NCI-H510A (cell line): ENCODE measurements at regions not wholly inside any gene's neighbourhood (a gene's known extent, or its start where the extent isn't known, plus 50 kb on each side); places are given as distances from the start of the nearest gene placed in this dataset.
"Not testable (repeated sequence)": the region's sequence is repeated elsewhere in the genome, so short reads cannot be mapped to it uniquely, and the experiment has no call there.

Experiments used
- DNase-seq: peaks from one replicate; lab custom pipeline; 2025; lab: John Stamatoyannopoulos, UW

GRCh38 chr10:52599551-52600200 lies 172.9 kb downstream of the MBL2 start:
- DNase-seq, result no peak

DNA sequence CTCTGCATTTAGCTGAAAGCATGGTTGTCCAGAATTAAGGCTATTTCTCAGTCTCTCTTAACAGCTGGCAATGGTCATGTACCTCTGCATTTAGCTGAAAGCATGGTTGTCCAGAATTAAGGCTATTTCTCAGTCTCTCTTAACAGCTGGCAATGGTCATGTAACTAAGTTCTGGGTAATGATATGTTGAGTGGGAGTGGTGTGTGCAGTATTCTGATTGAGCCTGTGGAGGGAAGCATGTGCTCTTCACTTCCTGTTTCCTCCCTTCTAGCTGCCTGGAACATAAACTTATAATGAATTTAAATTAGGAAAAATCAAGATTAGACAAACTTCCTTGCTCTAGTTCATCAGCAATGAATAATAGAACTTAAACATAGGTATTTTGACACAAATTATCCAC lies 168.5 kb downstream of the MBL2 start:
- not testable (repeated sequence) for DNase-seq

DNA sequence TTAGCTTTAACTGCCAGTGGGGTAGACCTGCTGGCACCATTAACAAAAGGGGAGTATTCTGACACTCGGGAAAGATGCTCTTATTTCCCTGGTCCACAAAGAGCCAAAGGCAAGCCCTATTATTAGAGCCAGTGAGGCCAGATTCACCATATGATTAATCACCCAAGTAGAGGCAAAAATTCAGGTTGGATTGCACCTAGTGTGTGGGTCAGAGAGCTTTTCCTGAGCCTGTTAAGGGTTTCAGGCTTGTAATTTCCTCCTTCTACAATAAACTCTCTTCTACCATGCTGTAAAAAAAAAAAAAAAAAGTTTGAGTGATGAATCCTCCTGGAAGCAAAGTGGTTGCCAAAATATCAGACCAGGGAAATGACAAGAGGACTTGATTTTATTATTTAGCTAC lies 163.5 kb downstream of the MBL2 start:
- no peak for DNase-seq

DNA sequence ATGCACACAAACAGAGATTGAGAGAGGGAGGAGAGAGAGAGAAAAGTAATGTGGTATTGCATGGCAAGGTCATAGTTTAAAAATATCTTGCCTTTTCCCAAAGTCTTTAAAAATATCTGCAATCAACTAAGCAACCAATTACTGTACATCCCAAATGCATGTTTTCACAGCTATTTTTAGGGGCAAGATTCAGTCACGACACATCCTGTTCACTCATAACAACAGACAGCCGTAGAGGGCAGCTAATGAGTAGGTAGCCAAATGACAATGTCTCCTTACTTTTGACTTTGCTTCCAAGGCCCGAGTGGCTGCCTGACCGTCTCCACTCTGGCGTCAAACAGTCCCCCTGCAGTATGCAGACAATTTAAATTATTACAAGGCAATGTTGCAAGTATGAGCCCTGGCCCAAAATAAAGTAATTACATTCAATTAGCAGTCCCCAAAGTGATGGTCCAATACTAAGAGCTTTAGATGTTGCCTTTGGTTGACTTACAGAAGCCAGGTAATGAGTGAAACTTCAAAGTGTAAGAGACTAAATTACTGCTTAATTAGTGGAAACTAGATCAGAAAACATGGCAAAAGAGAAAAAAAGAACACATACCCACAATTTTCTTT lies 162.9 kb downstream of the MBL2 start:
- DNase-seq, result no peak

GRCh38 chr10:52615331-52615730 lies 157.3 kb downstream of the MBL2 start:
- no peak for DNase-seq

DNA sequence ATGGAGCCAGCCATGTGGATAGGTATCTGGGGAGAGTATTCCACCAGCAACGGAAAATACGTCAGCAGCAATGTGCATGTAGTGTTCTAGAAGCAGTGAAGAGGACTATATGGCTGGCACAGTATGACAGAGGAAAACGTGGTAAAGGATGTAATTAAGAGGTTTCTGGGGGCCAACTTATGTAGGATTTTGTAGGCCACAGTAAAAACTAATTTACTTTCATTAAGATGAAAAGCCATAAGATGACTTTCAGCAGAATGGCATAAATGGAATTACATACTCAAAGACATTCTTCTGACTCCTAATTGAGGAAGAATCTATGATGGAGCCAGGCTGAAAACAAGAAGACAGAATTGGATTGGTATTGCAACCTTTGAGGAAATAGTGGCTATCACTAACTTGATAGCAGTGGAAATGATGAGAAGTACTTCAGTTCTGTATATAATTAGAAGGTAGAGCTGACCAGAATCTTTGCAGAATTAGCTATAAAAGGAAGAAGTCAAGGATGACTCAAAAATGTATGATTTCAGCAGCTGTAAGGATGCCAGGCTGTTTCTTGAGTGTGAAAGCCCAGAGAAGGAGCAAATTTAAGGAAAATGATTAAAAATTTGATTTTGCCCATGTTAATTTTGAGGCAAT lies 156.7 kb downstream of the MBL2 start:
- DNase-seq, result no peak

DNA sequence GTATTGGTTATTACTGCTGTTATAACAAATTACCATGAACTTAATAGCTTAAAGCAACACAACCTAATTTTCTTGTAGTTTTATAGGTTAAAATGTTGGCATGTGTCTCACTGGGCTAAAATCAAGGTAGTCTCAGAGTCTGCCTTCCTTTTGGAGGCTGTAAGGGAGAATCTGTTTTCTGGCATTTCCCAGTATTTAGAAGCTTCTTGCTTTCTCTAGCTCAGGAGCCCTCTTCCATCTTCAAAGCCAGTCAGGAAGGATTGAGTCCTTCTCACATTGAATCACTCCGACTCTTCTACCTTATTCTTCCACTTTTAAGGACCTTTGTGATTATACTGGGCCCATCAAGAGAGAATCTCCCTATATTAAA lies 156.2 kb downstream of the MBL2 start:
- no peak for DNase-seq

GRCh38 chr10:52617346-52617745 lies 155.2 kb downstream of the MBL2 start:
- DNase-seq, result no peak

GRCh38 chr10:52619052-52619451 lies 153.5 kb downstream of the MBL2 start:
- no peak for DNase-seq

GRCh38 chr10:52621635-52622079 lies 150.9 kb downstream of the MBL2 start:
- DNase-seq, result no peak

DNA sequence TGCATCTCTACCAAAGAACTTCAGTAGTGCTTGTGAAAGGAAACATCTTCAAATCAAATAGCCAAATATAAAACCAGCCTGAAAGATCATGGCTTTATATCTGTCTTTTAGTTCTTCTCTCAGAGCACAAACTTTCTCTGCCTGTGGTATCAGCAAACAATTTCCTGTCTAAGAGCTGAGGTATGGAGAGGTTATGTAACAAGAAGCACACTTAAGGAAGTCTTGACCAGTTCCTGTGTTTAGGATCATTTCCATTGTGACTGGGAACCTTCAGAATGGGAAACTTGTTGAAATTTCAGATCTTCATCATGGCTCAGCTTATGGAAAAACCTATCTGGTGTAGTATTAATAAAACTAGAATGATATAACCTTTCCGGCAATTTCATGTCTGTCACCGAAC lies 148.8 kb downstream of the MBL2 start:
- no peak for DNase-seq

GRCh38 chr10:52627279-52627678 lies 145.3 kb downstream of the MBL2 start:
- DNase-seq, result no peak

DNA sequence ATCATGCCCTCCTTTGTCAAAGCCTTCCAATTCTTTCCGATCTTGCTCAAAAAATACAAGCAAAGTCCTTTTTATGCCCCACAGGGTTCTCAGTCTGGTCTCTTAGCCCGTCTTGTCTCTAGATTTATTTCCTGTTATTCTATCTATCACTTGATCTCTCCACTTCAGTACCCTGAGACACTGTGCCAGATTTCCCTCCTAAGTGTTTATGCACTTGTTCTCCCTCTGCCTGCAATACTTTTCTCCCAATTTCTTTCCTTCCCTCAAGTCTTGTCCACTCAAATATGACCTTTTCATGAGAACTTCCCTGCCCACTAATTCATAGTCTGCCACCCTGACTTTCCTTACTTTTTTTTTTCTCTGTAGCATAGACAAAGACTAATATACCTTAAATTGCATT lies 141.4 kb downstream of the MBL2 start:
- DNase-seq, result no peak

GRCh38 chr10:52631648-52632047 lies 140.9 kb downstream of the MBL2 start:
- no peak for DNase-seq

DNA sequence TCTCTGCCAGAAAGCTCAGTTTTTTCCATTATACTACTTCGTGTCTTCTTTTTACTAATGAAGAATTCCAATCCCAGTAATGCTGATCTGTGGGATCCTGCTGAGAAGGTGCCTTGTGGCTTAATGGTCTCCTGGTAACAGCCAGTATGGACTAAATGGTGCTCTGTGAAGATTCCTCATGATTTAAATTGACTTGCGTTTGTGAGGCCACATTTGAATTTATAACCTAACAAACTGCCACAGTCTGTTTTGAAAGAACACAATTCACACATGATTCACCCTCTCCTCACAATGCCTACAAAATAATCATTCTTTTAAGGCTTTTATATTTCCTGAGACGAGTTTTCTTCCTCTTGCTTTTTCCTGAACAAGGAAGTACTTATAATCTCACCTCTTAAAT lies 140.0 kb downstream of the MBL2 start:
- no peak for DNase-seq

GRCh38 chr10:52633266-52633665 lies 139.3 kb downstream of the MBL2 start:
- no peak for DNase-seq

DNA sequence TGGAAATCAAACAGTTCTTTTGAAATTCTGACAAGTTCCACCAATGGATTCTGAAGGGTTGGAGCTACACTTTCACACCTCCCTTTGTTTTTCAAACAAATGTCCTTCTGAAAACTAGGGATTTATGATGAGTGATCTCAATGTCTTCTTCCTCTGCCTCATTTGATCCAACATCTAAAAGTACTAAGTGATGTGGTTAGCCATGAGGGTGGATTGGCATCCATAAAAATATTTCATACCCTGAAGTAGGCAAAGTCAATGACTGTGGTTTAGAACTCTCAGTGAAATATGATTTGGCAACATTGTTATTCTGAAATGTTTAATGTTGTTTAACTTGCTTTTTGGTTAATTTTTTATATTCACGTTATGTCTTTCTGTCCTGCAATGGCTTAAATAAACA lies 136.9 kb downstream of the MBL2 start:
- no peak for DNase-seq

DNA sequence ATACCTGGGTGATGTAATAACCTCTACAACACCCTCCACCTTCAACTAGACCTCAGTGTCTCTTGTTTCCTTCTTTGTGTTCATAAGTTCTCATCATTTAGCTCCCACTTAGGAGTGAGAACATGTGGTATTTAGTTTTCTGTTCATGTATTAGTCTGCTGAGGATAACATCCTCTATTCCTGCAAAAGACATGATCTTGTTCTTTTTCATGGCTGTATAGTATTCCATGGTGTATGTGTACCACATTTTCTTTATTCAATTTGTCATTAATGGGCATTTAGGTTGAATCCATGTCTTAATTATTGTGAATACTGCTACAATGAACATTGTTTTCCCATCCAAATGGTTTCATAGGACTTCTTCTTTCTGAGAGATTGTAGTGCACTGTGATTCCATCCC lies 135.7 kb downstream of the MBL2 start:
- no peak for DNase-seq

- peak; percentile 31 for DNase-seq
Measured at GRCh38 chr10:52637592-52637991, 135.0 kb downstream of the MBL2 start.

GRCh38 chr10:52639652-52640051 lies 132.9 kb downstream of the MBL2 start:
- DNase-seq, result peak; percentile 12

GRCh38 chr10:52642208-52642607 lies 130.4 kb downstream of the MBL2 start:
- no peak for DNase-seq

GRCh38 chr10:52644373-52645186 lies 128.0 kb downstream of the MBL2 start:
- DNase-seq, result peak; percentile 2
